ENCODE measurements at regions not wholly inside any gene's neighbourhood (a gene's known extent, or its start where the extent isn't known, plus 50 kb on each side); places are given as distances from the start of the nearest gene placed in this dataset.

GRCh38 chr6:53974941-53975340 lies 136.3 kb upstream of the MLIP start:
- DNase-seq = no peak

DNA sequence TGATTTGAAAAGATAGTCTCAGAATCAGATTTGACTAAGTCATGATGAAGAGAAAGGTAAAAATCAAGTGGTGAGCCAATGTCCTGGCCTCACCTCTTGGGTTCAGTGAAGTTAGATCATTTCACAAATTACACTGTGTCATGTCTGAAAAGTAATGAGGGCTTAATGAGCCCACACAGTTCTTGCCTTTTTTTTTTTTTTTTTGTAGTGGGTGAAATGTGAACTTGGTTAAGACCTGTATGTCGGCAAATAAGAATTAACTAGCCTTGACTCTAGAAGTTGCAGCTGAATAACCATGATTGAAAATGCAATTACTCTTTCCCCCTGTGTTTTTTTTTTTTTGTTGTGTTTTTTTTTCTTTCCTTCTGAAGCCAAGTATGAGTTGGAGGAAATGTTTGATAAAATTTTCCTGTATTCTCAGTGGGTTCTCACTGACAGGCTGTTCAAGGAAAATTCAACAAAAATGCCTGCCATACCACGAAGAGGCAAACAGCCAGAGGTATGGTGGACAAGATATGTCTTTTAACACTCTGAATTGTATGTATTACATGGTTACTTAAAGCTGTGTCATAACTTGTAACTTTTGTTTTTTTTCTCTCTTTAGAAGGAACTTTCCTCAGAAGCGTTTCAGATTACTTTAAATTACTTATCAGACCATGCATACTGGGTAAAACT lies 135.2 kb upstream of the MLIP start:
- DNase-seq = no peak

- no peak for DNase-seq
These were observed 133.7 kb upstream of the MLIP start for GRCh38 chr6:53977551-53977950.

GRCh38 chr6:53979468-53980067 lies 131.7 kb upstream of the MLIP start:
- DNase-seq = peak; percentile 46

- DNase-seq = no peak
These were observed 128.7 kb upstream of the MLIP start for GRCh38 chr6:53982366-53983050.

DNA sequence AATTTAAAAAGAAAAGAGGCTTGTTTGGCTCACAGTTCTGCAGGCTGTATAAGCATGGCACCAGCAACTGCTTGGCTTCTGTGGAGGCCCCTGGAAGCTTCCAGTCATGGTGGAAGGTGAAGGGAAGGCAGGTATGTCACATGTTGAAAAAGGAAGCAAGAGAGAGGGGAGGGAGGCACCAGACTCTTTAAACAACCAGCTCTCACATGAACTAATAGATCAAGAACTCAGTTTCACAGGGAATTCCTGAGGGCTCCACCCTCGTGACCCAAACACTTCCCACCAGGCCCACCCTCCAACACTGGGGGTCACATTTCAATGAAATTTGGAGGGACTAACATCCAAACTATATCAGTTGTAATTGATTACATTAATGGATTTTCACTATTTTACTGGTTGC lies 127.9 kb upstream of the MLIP start:
- DNase-seq = no peak

DNA sequence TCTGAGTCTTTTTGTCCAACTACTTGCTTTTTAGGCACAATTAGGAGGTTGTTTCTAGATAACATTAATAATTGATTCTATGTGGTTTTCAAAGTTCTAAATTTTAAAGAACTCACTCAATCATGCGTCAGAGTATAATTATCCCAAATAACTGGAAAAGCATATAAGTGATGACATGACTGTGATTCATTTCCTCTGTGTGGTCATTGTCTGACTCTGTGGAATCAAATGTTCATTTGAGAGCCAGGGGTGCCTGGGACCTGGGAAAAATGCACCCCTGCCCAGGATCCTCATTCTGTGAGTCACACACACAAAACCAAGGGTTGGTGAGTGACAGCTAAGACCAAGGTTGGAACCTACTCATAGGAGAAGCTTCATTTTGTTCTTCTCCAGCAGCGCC lies 127.1 kb upstream of the MLIP start:
- DNase-seq = no peak

DNA sequence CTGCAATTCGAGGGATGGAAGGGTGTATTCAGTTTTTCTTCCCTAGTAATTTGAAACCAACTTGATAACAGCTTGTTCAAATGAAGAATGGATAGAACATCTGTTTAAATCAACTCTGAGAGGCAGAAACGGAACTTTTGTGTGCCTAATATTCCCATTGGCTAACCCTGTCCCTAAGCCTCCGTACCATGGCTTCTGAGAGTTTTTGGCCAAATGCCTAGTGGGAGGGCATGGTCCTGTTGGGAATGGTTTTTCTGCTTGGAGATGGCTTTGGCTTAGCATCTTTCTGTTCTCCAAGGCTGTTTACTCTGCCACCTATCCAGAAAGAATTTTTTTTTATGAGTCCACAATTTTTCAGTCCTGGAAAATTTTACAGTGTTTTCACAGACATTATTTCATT lies 126.7 kb upstream of the MLIP start:
- DNase-seq = no peak

GRCh38 chr6:53985366-53985765 lies 125.9 kb upstream of the MLIP start:
- no peak for DNase-seq

DNA sequence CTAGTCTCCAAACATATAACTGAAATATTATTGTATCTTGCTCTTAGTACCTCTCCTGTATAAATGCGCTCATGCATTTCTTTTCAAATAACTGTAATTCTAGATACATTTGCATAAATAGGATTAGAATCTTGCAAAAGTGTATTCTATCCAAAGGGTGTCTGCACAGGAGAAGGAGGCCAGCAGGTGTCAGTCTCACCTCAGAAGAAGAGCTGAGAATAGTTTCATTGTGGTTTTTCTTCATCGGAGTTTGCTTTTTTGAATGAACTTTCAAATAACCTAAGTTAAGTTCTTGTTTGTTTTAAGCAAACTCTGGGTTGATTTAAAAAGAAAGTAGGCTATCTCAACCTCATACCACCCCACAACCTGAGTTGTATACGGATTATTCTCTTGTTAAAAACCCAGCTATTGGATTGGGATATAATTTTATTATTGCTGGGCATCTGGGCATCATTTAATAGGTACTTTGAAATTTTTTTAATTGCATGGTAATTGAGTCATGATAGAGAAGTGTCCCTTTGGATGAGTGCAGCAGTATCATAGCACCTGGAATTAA lies 125.0 kb upstream of the MLIP start:
- peak; percentile 69 for DNase-seq

DNA sequence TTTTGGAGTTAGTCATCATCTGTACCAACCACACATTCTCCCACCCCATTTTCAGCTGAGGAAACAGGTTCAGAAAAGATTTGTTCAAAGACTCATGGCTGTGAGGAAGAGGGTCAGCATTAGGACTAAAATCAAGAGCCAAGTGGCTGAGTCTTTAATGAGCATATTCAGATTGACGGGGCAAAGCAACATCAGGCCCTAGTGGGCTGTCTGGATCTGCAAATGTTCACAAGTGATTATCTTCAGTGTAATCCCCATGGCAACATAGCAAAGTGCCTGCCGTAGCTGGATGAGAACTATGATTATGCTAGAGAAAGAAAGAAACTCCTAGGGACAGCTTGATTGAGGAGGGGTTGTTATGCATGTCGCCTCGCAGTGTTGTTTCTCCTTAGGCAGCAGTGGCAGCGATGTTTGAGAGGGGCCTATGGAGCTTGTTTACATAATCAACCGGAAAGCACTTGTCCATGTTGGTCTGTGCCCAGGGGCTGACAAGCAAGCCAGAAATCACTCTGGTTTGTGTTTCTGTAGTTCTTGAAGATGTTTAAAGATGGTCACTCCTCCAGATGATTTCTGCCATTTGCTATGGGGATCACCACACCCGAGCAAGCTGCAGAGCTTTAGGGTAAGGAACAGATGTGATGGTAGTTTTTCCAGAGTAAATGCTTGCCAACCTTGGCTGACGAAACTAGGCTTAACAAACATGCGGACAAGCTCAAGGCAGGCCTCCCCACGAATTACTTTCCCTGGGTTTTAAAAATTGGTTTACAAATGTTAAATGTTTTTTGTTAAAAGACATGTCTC lies 124.3 kb upstream of the MLIP start:
- DNase-seq = peak; percentile 67

- DNase-seq = no peak
These were observed 123.7 kb upstream of the MLIP start for GRCh38 chr6:53987522-53987888.

GRCh38 chr6:53989504-53989903 lies 121.7 kb upstream of the MLIP start:
- DNase-seq = no peak

DNA sequence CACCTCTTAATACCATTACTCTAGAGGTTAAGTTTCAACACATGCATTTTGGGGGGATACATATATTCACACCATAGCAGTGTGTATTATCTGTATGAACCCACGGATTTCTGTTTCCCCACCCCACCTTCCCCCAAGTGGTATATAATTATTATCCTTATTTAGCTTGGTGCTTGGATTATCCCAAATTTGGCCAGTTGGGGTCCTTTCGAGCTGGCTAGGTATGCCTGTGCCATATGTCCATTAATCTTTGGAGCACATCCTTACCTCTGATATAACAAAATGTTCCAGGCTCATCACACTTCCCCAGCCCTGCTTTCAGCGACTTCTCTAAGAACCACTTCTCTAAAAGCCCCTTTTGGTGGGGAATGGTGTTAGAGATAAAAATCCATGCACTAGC lies 118.7 kb upstream of the MLIP start:
- no peak for DNase-seq

GRCh38 chr6:53994201-53994600 lies 117.0 kb upstream of the MLIP start:
- no peak for DNase-seq

DNA sequence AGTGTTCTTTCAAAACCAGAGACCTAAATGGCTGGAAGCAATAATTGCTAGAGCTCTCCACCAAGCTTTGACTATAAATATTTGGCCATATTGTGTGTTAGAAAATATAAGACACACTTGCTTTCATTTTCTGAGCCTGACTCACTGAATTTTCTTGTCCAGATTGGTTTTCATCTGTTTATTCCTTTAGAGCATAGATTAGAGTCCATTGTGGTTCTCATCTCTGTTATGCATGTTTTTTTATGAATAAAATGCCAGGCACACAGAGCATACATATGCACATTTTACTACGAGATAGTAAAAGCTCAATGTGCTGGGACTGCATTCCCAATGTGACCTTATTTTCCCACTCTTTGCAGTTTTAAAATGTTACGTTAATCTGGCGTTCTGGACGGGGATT lies 115.3 kb upstream of the MLIP start:
- no peak for DNase-seq

- DNase-seq = no peak
These were observed 112.9 kb upstream of the MLIP start for GRCh38 chr6:53998303-53998702.

DNA sequence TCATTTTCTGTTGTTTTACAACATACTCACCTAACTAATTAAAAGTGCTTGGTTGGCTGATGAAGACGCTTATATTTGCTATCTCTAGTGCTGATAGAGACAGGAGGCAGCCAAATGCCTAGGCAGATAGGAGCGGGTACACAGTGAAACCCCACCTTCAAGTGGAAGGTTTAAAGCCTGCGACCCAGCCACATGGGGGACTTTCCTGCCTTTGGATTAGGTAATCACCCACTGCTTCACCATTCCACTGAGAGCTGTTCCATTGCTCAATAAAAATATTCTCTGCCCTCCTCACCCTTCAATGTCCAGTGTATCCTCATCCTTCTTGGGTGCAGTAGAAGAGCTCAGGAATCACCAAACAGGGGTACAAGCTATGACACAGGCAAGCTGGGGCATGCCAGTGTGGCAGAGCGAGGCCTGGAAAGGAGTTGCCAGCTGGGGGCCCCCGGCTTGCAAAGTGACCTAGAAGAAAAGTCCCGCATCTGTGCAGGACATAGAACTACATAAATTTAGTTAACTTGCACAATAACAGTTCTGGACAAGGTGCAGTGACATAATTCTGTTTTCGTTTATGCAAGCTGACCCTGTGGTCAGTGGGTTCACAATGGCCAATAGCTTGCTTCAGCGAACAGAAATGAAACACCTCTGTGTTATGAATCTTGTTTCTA lies 112.0 kb upstream of the MLIP start:
- DNase-seq = no peak

DNA sequence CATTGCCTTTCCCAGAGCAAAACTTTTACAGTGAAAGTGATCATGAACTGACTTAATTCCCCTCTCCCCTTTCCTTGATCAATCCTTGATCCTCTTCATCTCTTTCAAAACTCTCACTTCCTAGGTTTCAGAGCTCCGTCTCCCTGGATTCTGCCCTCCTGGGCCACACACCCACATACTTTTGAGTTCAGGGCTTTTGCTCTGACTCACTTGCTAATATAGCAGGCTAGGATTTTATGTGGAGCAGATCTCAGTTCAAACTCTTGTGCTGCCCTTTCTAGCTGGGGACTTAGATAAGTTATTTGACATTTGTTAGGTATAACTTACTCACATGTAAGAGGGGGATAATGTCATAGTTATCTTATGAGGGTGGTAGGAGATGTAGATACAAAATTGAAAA lies 109.1 kb upstream of the MLIP start:
- DNase-seq = no peak

DNA sequence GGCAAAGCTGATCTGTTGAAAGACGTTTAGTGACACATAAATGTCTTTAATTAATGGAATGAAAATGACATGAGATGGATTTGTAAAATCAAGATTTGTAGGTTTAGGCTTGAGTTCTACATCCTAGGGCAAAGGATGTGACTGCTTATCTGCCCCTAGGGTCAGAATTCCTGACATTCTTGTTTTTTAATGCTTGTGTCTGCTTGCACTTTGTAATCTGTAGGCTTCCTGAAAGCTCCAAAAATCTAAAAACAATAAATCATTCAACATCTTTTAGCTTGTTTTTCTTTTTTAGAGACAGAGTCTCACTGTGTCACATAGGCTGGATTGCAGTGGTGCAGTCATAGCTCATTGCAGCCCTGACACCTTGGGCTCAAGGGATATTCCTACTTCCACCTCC lies 107.9 kb upstream of the MLIP start:
- no peak for DNase-seq

GRCh38 chr6:54008589-54008988 lies 102.7 kb upstream of the MLIP start:
- DNase-seq = no peak

DNA sequence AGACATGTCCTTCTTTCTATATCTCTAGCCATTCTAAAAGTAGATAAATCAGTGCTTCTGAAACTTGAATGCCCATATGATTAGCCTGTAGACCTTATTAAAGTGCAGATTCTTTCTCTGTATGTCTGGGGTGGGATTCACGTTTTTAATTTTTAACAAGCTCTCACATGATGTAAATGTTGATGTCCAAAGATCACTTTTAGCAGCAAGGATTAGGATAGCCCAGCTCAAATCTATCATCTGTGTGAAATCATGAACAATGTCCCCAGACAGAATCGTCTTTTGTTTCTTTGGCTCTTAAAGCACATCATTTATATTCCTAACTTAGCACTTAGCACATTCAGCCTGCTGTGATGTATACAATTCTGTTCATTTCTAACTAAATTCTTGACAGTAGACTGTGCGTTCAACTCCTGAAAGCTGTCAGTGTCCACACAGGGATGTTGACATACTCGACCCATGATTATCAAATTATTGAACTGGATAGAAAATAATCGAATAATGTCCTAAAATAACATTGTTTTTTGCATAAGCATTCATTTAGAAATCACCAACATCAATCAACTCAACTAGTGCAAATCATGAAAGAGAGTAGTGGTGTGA lies 102.1 kb upstream of the MLIP start:
- no peak for DNase-seq

Data from NCI-H748 treated with DMSO at 0.1 percent for 48 hours (cell line).